ENCODE measurements at regions not wholly inside any gene's neighbourhood (a gene's known extent, or its start where the extent isn't known, plus 50 kb on each side); places are given as distances from the start of the nearest gene placed in this dataset.
"Not testable (repeated sequence)": the region's sequence is repeated elsewhere in the genome, so short reads cannot be mapped to it uniquely, and the experiment has no call there.

DNA sequence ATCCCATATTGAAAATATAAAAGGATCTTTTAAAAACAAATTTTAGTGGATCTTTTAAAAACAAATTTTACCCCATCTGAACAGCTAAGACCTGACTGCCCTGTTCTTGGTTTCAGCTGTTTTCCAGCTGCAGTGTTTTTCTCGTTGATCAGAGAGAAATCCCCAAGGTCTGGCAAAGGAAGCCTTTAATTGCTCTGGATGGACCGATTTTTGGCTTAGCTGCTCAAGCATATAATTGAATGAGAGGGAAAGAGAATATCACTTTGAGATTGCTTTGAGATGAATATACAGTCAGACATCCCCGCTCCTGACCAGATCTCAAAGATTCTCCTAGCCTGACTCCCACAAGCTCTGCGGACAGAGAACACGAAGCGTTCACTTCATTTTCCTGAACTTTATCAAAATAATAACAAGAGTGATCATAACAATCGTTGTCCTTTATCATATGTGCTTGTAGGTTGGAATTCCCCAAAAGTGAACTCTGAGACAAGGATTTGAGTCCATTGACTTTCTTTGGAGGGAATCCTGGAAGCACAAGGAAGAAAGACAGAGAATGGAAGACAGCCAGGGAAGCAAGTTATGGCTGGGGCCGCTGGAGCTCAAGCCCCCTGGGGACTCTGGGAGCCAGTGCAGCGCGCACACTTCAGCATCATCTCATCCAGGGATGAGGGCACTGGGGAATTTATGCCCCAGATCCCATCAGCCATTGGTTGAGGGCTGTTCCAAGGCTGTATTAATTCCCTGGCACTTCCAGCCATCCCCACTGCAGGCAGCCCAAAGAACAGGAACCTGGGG is 101.3 kb downstream of the SNX5 start:
- DNase-seq = no peak
- peaks cover 16% of the 10 kb centered on the region for H3K27me3 ChIP-seq (ENCODE audit: low read depth)
- H3K4me3 ChIP-seq = no peak overlapping the region
- no peaks in the 10 kb centered on the region for H3K9me3 ChIP-seq (replicated peaks)
- H3K36me3 ChIP-seq = no peaks in the 10 kb centered on the region
- intact Hi-C loops (cut with micrococcal nuclease) = no loop called here
- peak overlapping the region; percentile 51 for H3K27ac ChIP-seq (replicated peaks)
- peaks cover 34% of the 10 kb centered on the region for H3K4me1 ChIP-seq
- TF ChIP-seq CTCF (IDR thresholded peaks at IDR 0.05; ENCODE audit: borderline replicate concordance) = no peak

GRCh38 chr20:17866234-17867001 is 102.2 kb downstream of the SNX5 start:
- Histone ChIP-seq H3K27ac (replicated peaks) (peak overlapping the region; percentile 51), H3K4me3 (no peak overlapping the region), H3K27me3 (ENCODE audit: low read depth) (peaks cover 16% of the 10 kb centered on the region), H3K36me3 (no peaks in the 10 kb centered on the region), H3K4me1 (peaks cover 34% of the 10 kb centered on the region), H3K9me3 (replicated peaks) (no peaks in the 10 kb centered on the region)
- no peak for DNase-seq
- intact Hi-C loops (cut with micrococcal nuclease) = no loop called here
- no peak for TF ChIP-seq CTCF (IDR thresholded peaks at IDR 0.05; ENCODE audit: borderline replicate concordance)

- no peak for TF ChIP-seq CTCF (IDR thresholded peaks at IDR 0.05; ENCODE audit: borderline replicate concordance)
- H3K4me1 ChIP-seq = peaks cover 34% of the 10 kb centered on the region
- DNase-seq = no peak
- H3K4me3 ChIP-seq = no peak overlapping the region
- no peaks in the 10 kb centered on the region for H3K9me3 ChIP-seq (replicated peaks)
- intact Hi-C loops (cut with micrococcal nuclease) = no loop called here
- peaks cover 1% of the 10 kb centered on the region for H3K27me3 ChIP-seq (ENCODE audit: low read depth)
- H3K36me3 ChIP-seq = no peaks in the 10 kb centered on the region
- no peak overlapping the region for H3K27ac ChIP-seq (replicated peaks)
Observed at GRCh38 chr20:17863577-17864292, 104.9 kb downstream of the SNX5 start.

GRCh38 chr20:17863209-17863576 is 105.4 kb downstream of the SNX5 start:
- no peaks in the 10 kb centered on the region for H3K9me3 ChIP-seq (replicated peaks)
- H3K36me3 ChIP-seq = no peaks in the 10 kb centered on the region
- no peak overlapping the region for H3K4me3 ChIP-seq
- no peak for DNase-seq
- TF ChIP-seq CTCF (IDR thresholded peaks at IDR 0.05; ENCODE audit: borderline replicate concordance) = no peak
- peaks cover 30% of the 10 kb centered on the region for H3K4me1 ChIP-seq
- H3K27me3 ChIP-seq (ENCODE audit: low read depth) = no peaks in the 10 kb centered on the region
- intact Hi-C loops (cut with micrococcal nuclease) = no loop called here
- H3K27ac ChIP-seq (replicated peaks) = no peak overlapping the region

GRCh38 chr20:17862171-17862570 is 106.4 kb downstream of the SNX5 start:
- no peak overlapping the region for H3K4me3 ChIP-seq
- TF ChIP-seq CTCF (IDR thresholded peaks at IDR 0.05; ENCODE audit: borderline replicate concordance) = no peak
- no peaks in the 10 kb centered on the region for H3K9me3 ChIP-seq (replicated peaks)
- H3K4me1 ChIP-seq = peaks cover 25% of the 10 kb centered on the region
- H3K36me3 ChIP-seq = no peaks in the 10 kb centered on the region
- intact Hi-C loops (cut with micrococcal nuclease) = no loop called here
- DNase-seq = no peak
- H3K27ac ChIP-seq (replicated peaks) = no peak overlapping the region
- H3K27me3 ChIP-seq (ENCODE audit: low read depth) = no peaks in the 10 kb centered on the region

DNA sequence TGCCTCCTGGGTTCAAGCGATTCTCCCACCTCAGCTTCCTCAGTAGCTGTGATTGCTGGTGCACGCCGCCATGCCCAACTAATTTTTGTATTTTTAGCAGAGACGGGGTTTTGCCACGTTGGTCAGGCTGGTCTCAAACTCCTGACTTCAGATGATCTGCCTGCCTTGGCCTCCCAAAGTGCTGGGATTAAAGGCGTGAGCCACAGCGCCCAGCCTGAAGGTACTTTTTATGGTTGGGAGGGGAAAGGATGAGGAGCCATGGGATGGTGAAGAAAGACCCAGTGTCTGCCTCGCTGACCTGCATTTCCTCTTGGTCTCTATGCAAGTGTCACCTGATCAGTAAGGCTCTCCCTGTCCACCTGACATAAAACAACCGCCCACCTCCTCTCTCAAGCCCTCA is 107.0 kb downstream of the SNX5 start:
- H3K4me3 ChIP-seq; H3K27me3 ChIP-seq (ENCODE audit: low read depth); H3K9me3 ChIP-seq (replicated peaks); H3K27ac ChIP-seq (replicated peaks); H3K36me3 ChIP-seq; DNase-seq; intact Hi-C loops (cut with micrococcal nuclease): not testable (repeated sequence)
- H3K4me1 ChIP-seq = peaks cover 25% of the 10 kb centered on the region

All from left ventricle myocardium inferior (tissue), 1 donor.